ENCODE measurements at regions not wholly inside any gene's neighbourhood (a gene's known extent, or its start where the extent isn't known, plus 50 kb on each side); places are given as distances from the start of the nearest gene placed in this dataset.

- no peak for TF ChIP-seq CTCF (IDR thresholded peaks at IDR 0.05)
- TF ChIP-seq REST (IDR thresholded peaks at IDR 0.05; ENCODE audit: low read depth, low read length): no peak
- TF ChIP-seq EZH2phosphoT487 (IDR thresholded peaks at IDR 0.05; ENCODE audit: borderline replicate concordance, low read depth): no peak
- no peak for TF ChIP-seq FOXJ3 (CRISPR knock-in tag; IDR thresholded peaks at IDR 0.05)
- no peak for TF ChIP-seq USF2 (IDR thresholded peaks at IDR 0.05; ENCODE audit: borderline replicate concordance, low read depth, low read length)
- TF ChIP-seq RXRA (IDR thresholded peaks at IDR 0.05; ENCODE audit: borderline replicate concordance, low read depth): no peak
- TF ChIP-seq JUND (IDR thresholded peaks at IDR 0.05): no peak
- TF ChIP-seq SIN3A (IDR thresholded peaks at IDR 0.05; ENCODE audit: borderline replicate concordance, low read depth, low read length): no peak
- no peak for TF ChIP-seq USF1 (IDR thresholded peaks at IDR 0.05; ENCODE audit: borderline replicate concordance, low read depth)
- no peak for TF ChIP-seq MXI1 (IDR thresholded peaks at IDR 0.05; ENCODE audit: low read depth, low read length)
- TF ChIP-seq TCF12 (IDR thresholded peaks at IDR 0.05): no peak
- no peak for TF ChIP-seq MEF2A (IDR thresholded peaks at IDR 0.05; ENCODE audit: borderline replicate concordance, low read depth)
- no peak for TF ChIP-seq POLR2AphosphoS5 (IDR thresholded peaks at IDR 0.05; ENCODE audit: low read depth, low read length)
Measured at GRCh38 chrX:74171465-74171864, 132.5 kb upstream of the ZCCHC13 start.

Measured in SK-N-SH (cell line).